Kidney epithelial cell (primary cell): ENCODE measurements at regions not wholly inside any gene's neighbourhood (a gene's known extent, or its start where the extent isn't known, plus 50 kb on each side); places are given as distances from the start of the nearest gene placed in this dataset.
A peak's percentile ranks its signal among the peaks of the same experiment; 100 is the strongest.

ENCODE experiments used
- DNase-seq: peaks from one replicate; pipeline ENCODE4 v3.0.0-alpha.2; 2010; ENCODE audit warnings: low read depth
- H3K27me3 ChIP-seq: 2 replicates; pipeline ENCODE4 v1.6.0; 2011; ENCODE audit warnings: low read length; ENCODE audit not compliant: control insufficient read depth, insufficient read depth
- H3K36me3 ChIP-seq: 2 replicates; pipeline ENCODE4 v1.5.1; 2011; ENCODE audit warnings: low read length; ENCODE audit not compliant: control insufficient read depth, insufficient read depth
- H3K4me3 ChIP-seq: 2 replicates; pipeline ENCODE4 v1.5.1; 2011; ENCODE audit warnings: low read depth, mild to moderate bottlenecking, control low read depth, low read length
- TF ChIP-seq, protein P1 (sequence below): IDR thresholded peaks from 2 replicates; pipeline ENCODE4 v1.5.1; 2011; ENCODE audit warnings: mild to moderate bottlenecking, moderate library complexity, low read length, control low read depth, inconsistent platforms; ENCODE audit not compliant: insufficient read depth, poor library complexity, severe bottlenecking

DNA sequence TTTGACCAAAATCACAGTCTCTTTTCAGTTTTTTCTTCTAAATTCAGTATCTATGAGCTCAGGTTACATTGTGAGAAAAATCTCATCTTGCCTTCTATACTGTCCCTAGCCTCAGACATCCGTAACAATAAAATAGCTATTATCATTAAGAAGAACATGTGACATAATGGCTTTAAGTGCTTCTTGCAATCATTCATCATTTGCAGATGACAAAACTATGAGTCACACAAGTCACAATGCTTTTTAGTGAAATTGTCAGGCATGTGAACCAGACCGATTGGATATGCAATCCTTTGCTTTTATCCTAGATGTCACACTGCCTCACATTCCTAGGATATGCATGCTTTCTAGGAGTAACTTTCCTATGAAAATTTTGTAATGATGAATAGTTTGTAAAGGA lies 313.1 kb downstream of the SLC6A15 start:
- DNase-seq, result peak; percentile 58
- no peaks in the 10 kb centered on the region for H3K36me3 ChIP-seq
- TF ChIP-seq, protein P1, sequence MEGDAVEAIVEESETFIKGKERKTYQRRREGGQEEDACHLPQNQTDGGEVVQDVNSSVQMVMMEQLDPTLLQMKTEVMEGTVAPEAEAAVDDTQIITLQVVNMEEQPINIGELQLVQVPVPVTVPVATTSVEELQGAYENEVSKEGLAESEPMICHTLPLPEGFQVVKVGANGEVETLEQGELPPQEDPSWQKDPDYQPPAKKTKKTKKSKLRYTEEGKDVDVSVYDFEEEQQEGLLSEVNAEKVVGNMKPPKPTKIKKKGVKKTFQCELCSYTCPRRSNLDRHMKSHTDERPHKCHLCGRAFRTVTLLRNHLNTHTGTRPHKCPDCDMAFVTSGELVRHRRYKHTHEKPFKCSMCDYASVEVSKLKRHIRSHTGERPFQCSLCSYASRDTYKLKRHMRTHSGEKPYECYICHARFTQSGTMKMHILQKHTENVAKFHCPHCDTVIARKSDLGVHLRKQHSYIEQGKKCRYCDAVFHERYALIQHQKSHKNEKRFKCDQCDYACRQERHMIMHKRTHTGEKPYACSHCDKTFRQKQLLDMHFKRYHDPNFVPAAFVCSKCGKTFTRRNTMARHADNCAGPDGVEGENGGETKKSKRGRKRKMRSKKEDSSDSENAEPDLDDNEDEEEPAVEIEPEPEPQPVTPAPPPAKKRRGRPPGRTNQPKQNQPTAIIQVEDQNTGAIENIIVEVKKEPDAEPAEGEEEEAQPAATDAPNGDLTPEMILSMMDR, result no peak
- H3K4me3 ChIP-seq, result no peak overlapping the region
- no peaks in the 10 kb centered on the region for H3K27me3 ChIP-seq

DNA sequence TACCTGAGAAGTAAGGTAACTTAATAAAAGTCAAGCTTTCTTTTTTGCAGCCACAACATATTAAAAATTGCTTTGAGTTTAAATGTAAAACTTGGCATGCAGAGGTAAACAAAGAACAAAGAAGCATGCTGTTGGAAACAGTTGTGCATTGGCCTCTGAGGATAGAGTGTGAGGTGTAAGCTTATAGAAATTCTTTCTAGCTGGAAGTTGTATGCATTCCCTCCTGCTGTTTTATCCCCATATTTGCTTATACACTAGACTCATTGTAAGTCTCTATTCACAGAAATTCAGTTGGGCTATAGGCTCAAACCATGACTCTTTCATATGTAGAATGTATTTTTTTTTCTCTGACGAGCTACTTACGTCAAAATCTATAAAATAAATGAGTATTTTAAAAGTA lies 316.3 kb downstream of the SLC6A15 start:
- Histone ChIP-seq H3K36me3 (no peaks in the 10 kb centered on the region), H3K4me3 (no peak overlapping the region), H3K27me3 (no peaks in the 10 kb centered on the region)
- DNase-seq, result no peak
- TF ChIP-seq, protein P1, result no peak

DNA sequence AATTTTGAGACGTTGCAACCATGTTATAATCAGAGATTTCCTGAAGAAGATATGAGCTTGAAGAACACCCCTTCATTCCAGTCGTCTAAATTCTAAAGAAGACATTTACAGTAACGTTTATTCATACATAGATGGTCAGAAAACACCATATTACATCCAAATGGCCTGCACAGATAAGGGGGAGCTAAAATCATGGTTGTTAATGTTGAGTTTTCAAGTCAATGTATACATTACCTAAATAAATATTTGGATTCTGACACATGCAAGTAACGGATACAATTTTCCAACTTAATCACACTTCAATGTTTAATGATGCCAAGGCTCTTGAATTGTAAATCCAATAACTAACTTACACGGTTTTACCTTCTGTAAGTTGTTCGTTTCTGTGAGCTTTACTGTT lies 318.4 kb downstream of the SLC6A15 start:
- H3K36me3 ChIP-seq, result no peaks in the 10 kb centered on the region
- H3K4me3 ChIP-seq, result no peak overlapping the region
- TF ChIP-seq, protein P1, result no peak
- DNase-seq, result no peak
- H3K27me3 ChIP-seq, result no peaks in the 10 kb centered on the region

DNA sequence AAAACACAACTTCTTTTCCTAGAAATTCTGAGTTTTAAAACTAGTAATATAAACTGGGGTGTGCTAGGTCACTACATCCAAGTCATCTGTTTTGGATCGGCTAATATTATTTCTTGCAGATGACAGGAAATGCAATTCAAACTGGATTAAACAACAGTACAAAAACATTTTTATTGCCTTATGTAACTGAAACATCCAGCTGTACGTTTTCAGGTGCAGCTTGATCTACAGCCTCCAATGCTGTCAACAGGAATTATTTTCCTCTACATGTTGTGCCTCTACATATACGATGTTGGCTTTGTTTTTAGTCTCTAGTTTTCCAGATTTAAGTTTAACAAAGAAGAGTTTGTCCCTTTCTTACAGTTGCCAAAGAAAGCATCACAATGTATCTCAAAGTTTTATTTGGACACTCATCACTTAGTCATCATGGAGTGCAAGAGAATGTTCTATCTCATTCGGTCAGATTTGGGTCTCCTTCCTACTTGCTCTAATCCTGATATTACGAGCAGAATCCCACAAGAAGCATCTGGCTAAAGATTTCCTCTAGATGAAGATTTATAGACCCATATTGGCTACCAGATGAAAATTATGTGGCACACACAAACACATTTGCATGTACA lies 326.7 kb downstream of the SLC6A15 start:
- H3K36me3 ChIP-seq, result no peaks in the 10 kb centered on the region
- H3K4me3 ChIP-seq, result no peak overlapping the region
- H3K27me3 ChIP-seq, result no peaks in the 10 kb centered on the region
- no peak for DNase-seq
- TF ChIP-seq, protein P1, result no peak

DNA sequence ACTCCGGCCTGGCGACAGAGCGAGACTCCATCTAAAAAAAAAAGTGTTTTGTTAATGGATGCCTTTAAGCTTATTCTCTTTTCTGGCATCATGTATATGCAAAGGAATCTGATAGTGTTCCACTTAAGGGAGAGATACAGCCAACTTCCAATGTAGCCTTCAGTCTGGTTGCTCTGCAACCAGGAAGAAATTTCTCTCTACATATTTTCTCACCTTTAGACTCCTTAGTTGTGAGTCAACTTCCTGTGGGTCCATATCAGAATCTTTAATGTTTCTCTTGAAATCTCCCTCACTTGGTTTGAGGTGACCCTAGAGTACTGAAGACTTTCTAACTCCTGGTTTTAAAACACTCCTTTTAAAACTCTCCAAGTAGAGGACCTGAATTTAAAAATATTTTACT lies 340.4 kb downstream of the SLC6A15 start:
- TF ChIP-seq, protein P1, result no peak
- no peak overlapping the region for H3K4me3 ChIP-seq
- no peaks in the 10 kb centered on the region for H3K36me3 ChIP-seq
- DNase-seq, result no peak
- no peaks in the 10 kb centered on the region for H3K27me3 ChIP-seq

DNA sequence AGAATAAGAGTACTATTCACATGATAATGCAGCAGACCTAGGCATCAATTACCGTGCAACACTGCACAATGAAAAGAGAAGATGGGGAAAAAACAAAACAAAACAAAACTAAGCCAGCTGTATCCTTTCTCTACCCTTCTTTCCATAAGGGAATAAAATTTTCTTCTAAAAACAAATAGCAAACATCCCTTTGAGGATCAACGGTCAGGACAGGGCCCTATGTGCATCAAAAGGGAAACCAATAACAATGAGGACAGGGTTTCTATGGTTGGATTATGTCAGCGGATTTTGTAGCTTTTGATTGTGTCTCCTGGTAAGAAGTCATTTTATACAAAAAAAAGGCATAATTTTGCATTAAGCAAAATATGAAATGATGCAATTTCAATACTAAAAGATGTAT lies 350.3 kb downstream of the SLC6A15 start:
- no peaks in the 10 kb centered on the region for H3K36me3 ChIP-seq
- no peaks in the 10 kb centered on the region for H3K27me3 ChIP-seq
- TF ChIP-seq, protein P1, result no peak
- DNase-seq, result no peak
- no peak overlapping the region for H3K4me3 ChIP-seq
